H9 (cell line): ENCODE measurements at regions not wholly inside any gene's neighbourhood (a gene's known extent, or its start where the extent isn't known, plus 50 kb on each side); places are given as distances from the start of the nearest gene placed in this dataset.

Experiments
- DNase-seq: peaks from one replicate; pipeline ENCODE4 v3.0.0-alpha.2; 2017
- H2AFZ ChIP-seq: one replicate; pipeline ENCODE4 v1.6.1; 2013; ENCODE audit warnings: mild to moderate bottlenecking, low read length, control low read depth, moderate library complexity
- H2AK5ac ChIP-seq: 2 replicates; pipeline ENCODE4 v1.6.1; 2013; ENCODE audit warnings: low read length, control low read depth, mixed read lengths; ENCODE audit not compliant: insufficient read length
- H2BK120ac ChIP-seq: one replicate; pipeline ENCODE4 v1.6.1; 2013; ENCODE audit warnings: low read depth, mild to moderate bottlenecking, low read length, control low read depth, inconsistent platforms; ENCODE audit not compliant: poor library complexity, severe bottlenecking
- H2BK12ac ChIP-seq: 2 replicates; pipeline ENCODE4 v1.6.1; 2013; ENCODE audit warnings: low read length, control low read depth, mixed read lengths, low read depth; ENCODE audit not compliant: insufficient read length
- H2BK15ac ChIP-seq: 2 replicates; pipeline ENCODE4 v1.6.1; 2013; ENCODE audit warnings: low read depth, low read length, control low read depth
- H2BK20ac ChIP-seq: one replicate; pipeline ENCODE4 v1.6.1; 2013; ENCODE audit warnings: low read depth, mild to moderate bottlenecking, low read length, control low read depth, inconsistent platforms; ENCODE audit not compliant: poor library complexity, severe bottlenecking
- H2BK5ac ChIP-seq: 2 replicates; pipeline ENCODE4 v1.6.1; 2013; ENCODE audit warnings: low read length, control low read depth, mixed read lengths; ENCODE audit not compliant: insufficient read length
- H3K14ac ChIP-seq: 2 replicates; pipeline ENCODE4 v1.6.1; 2013; ENCODE audit warnings: low read length, control low read depth; ENCODE audit not compliant: insufficient read depth
- H3K18ac ChIP-seq: 2 replicates; pipeline ENCODE4 v1.6.1; 2013; ENCODE audit warnings: low read depth, mild to moderate bottlenecking, mixed read lengths, low read length, control low read depth; ENCODE audit not compliant: insufficient read length
- H3K23ac ChIP-seq: 2 replicates; pipeline ENCODE4 v1.6.1; 2013; ENCODE audit warnings: low read length, control low read depth, mixed read lengths, low read depth; ENCODE audit not compliant: insufficient read length
- H3K23me2 ChIP-seq: 2 replicates; pipeline ENCODE4 v1.6.1; 2013; ENCODE audit warnings: low read depth, mild to moderate bottlenecking, mixed read lengths, low read length, control low read depth; ENCODE audit not compliant: insufficient read length, poor library complexity, severe bottlenecking
- H3K27ac ChIP-seq: 2 replicates; pipeline ENCODE4 v1.5.1; 2013; ENCODE audit warnings: low read length, control low read depth, mixed read lengths, low read depth; ENCODE audit not compliant: insufficient read length
- H3K27me3 ChIP-seq: 2 replicates; pipeline ENCODE4 v1.6.1; 2013; ENCODE audit warnings: low read length, control low read depth, inconsistent platforms; ENCODE audit not compliant: insufficient read depth
- H3K4ac ChIP-seq: 2 replicates; pipeline ENCODE4 v1.6.1; 2013; ENCODE audit warnings: low read depth, mild to moderate bottlenecking, control low read depth, inconsistent platforms, low read length, moderate library complexity
- H3K4me1 ChIP-seq: 2 replicates; pipeline ENCODE4 v1.6.1; 2013; ENCODE audit warnings: low read length, control low read depth, inconsistent platforms; ENCODE audit not compliant: insufficient read depth
- H3K4me2 ChIP-seq: 2 replicates; pipeline ENCODE4 v1.6.1; 2013; ENCODE audit warnings: low read length, control low read depth, mixed read lengths; ENCODE audit not compliant: insufficient read length, insufficient read depth
- H3K56ac ChIP-seq: 2 replicates; pipeline ENCODE4 v1.6.1; 2013; ENCODE audit warnings: low read depth, mild to moderate bottlenecking, mixed read lengths, low read length, control low read depth; ENCODE audit not compliant: insufficient read length
- H3K79me1 ChIP-seq: 2 replicates; pipeline ENCODE4 v1.6.1; 2013; ENCODE audit warnings: low read depth, mild to moderate bottlenecking, moderate library complexity, low read length, control low read depth, inconsistent platforms; ENCODE audit not compliant: insufficient read depth, poor library complexity, severe bottlenecking
- H3K79me2 ChIP-seq: 2 replicates; pipeline ENCODE4 v1.6.1; 2013; ENCODE audit warnings: low read length, control low read depth, inconsistent platforms; ENCODE audit not compliant: insufficient read depth
- H3K9ac ChIP-seq: 2 replicates; pipeline ENCODE4 v1.6.1; 2013; ENCODE audit warnings: low read length, control low read depth, mixed read lengths; ENCODE audit not compliant: insufficient read length; ENCODE audit errors: extremely low read depth
- H3K9me3 ChIP-seq: one replicate; pipeline ENCODE4 v1.6.1; 2013; ENCODE audit warnings: low read depth, low read length, inconsistent platforms; ENCODE audit not compliant: control insufficient read depth
- H3T11ph ChIP-seq: one replicate; pipeline ENCODE4 v1.6.1; 2013; ENCODE audit warnings: mild to moderate bottlenecking, low read length, control low read depth, inconsistent platforms
- H4K20me1 ChIP-seq: one replicate; pipeline ENCODE4 v1.6.1; 2013; ENCODE audit not compliant: control insufficient read depth, insufficient read length, insufficient read depth
- H4K5ac ChIP-seq: 2 replicates; pipeline ENCODE4 v1.6.1; 2013; ENCODE audit warnings: low read depth, mild to moderate bottlenecking, mixed read lengths, low read length, control low read depth; ENCODE audit not compliant: insufficient read length
- H4K8ac ChIP-seq: replicated peaks from 2 replicates; pipeline ENCODE4 v1.6.1; 2013; ENCODE audit warnings: low read length, control low read depth, mixed read lengths, low read depth; ENCODE audit not compliant: insufficient read length
- H4K91ac ChIP-seq: 2 replicates; pipeline ENCODE4 v1.6.1; 2013; ENCODE audit warnings: low read depth, mild to moderate bottlenecking, moderate library complexity, mixed read lengths, low read length, control low read depth; ENCODE audit not compliant: insufficient read length
- H3K27ac Mint-ChIP-seq, 3 experiments: 2 replicates in 2 of 3; 3 replicates in 1 of 3; pipeline ENCODE4 v1.8.0; 2020 to 2021; ENCODE audit warnings: mixed read lengths in 3 of 3, mild to moderate bottlenecking in 1 of 3, moderate library complexity in 1 of 3
- H3K27me3 Mint-ChIP-seq: 2 replicates; pipeline ENCODE4 v1.8.0; 2021; ENCODE audit warnings: low read depth, mild to moderate bottlenecking, moderate library complexity, mixed read lengths
- H3K36me3 Mint-ChIP-seq, 3 experiments: 2 replicates in 2 of 3; 3 replicates in 1 of 3; pipeline ENCODE4 v1.8.0; 2020 to 2021; ENCODE audit warnings: low read depth in 3 of 3, mixed read lengths in 3 of 3; ENCODE audit not compliant: insufficient read depth in 1 of 3
- H3K4me1 Mint-ChIP-seq, 2 experiments: 2 replicates each; pipeline ENCODE4 v1.8.0; 2020; ENCODE audit warnings: mixed read lengths in 2 of 2
- H3K4me3 Mint-ChIP-seq, 2 experiments: 2 replicates in 1 of 2; 3 replicates in 1 of 2; pipeline ENCODE4 v1.8.0; 2020 to 2021; ENCODE audit warnings: mild to moderate bottlenecking in 2 of 2, mixed read lengths in 2 of 2, moderate library complexity in 1 of 2
- H3K9me3 Mint-ChIP-seq, 2 experiments: 2 replicates in 1 of 2; 3 replicates in 1 of 2; pipeline ENCODE4 v1.8.0; 2020; ENCODE audit warnings: mild to moderate bottlenecking in 2 of 2, mixed read lengths in 2 of 2, moderate library complexity in 1 of 2
- WGBS: extraction: QIAGEN DNeasy Blood & Tissue Kit; methylation state at CpG from one replicate; pipeline ENCODE4 v1.1.7; 2013; ENCODE audit warnings: missing lambda C conversion rate, low lambda C conversion rate, mixed read lengths; ENCODE audit not compliant: insufficient read length; ENCODE audit errors: extremely low coverage; 5-methylcytosine and 5-hydroxymethylcytosine counted together
- TF ChIP-seq, protein P1 (sequence below): fragments of 200-600 bp; sonication (generic); conservative IDR thresholded peaks from 3 replicates; pipeline ENCODE4 v1.8.0; 2021; ENCODE audit warnings: antibody characterized with exemption, mild to moderate bottlenecking

DNA sequence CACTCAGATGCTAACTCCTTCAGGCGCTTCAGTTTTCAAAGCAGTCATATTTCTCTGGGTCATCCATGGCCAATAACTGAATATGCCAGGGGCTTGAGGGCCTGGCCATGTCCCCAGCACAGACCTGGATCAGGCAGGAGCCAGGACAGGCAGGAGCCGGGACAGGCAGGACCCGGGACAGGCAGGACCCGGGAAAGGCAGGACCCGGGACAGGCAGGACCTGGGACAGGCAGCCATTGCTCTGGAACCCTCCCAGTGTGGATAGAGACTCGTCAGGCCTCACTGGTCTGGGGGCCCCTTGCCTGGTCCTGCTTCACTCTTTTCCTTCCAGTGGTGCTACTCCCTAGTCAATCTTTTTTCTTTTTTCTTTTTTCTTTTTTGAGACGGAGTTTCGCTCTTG, 117.5 kb upstream of the TEX51 start:
- Histone ChIP-seq H3K4me1 (no peaks in the 10 kb centered on the region), H3K9me3 (no peaks in the 10 kb centered on the region), H3T11ph (no peak overlapping the region), H3K14ac (no peak overlapping the region; the same call in 1 of the 2 replicates), H4K5ac (no peak overlapping the region), H4K20me1 (no peaks in the 10 kb centered on the region), H2AK5ac (no peak overlapping the region), H3K27ac (no peak overlapping the region), H3K23ac (no peak overlapping the region), H3K79me1 (no peaks in the 10 kb centered on the region), H2BK120ac (no peak overlapping the region), H3K56ac (no peak overlapping the region), H2BK12ac (no peak overlapping the region), H3K9ac (no peak overlapping the region), H2BK20ac (no peak overlapping the region), H2AFZ (no peak overlapping the region), H2BK15ac (no peak overlapping the region), H3K79me2 (no peaks in the 10 kb centered on the region), H3K23me2 (peaks cover 8% of the 10 kb centered on the region), H4K91ac (no peak overlapping the region), H2BK5ac (no peak overlapping the region), H4K8ac (no peak overlapping the region), H3K4ac (no peak overlapping the region), H3K27me3 (no peaks in the 10 kb centered on the region), H3K4me2 (no peak overlapping the region), H3K18ac (no peak overlapping the region)
- peaks cover 13 to 15% of the 10 kb centered on the region in 2 experiments for H3K4me1 Mint-ChIP-seq
- WGBS = no CpG with 5 or more reads among the region's 8 CpGs
- no peak overlapping the region for H3K27ac Mint-ChIP-seq
- H3K36me3 Mint-ChIP-seq = no peaks in the 10 kb centered on the region
- peaks cover 11% of the 10 kb centered on the region for H3K27me3 Mint-ChIP-seq
- no peak for DNase-seq
- H3K9me3 Mint-ChIP-seq = peaks cover 0 to 3% of the 10 kb centered on the region in 2 experiments; a peak in 2 of 5 replicates
- no peak overlapping the region for H3K4me3 Mint-ChIP-seq
- TF ChIP-seq, protein P1, sequence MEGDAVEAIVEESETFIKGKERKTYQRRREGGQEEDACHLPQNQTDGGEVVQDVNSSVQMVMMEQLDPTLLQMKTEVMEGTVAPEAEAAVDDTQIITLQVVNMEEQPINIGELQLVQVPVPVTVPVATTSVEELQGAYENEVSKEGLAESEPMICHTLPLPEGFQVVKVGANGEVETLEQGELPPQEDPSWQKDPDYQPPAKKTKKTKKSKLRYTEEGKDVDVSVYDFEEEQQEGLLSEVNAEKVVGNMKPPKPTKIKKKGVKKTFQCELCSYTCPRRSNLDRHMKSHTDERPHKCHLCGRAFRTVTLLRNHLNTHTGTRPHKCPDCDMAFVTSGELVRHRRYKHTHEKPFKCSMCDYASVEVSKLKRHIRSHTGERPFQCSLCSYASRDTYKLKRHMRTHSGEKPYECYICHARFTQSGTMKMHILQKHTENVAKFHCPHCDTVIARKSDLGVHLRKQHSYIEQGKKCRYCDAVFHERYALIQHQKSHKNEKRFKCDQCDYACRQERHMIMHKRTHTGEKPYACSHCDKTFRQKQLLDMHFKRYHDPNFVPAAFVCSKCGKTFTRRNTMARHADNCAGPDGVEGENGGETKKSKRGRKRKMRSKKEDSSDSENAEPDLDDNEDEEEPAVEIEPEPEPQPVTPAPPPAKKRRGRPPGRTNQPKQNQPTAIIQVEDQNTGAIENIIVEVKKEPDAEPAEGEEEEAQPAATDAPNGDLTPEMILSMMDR = no peak
